HG02642 (cell line): ENCODE measurements at regions not wholly inside any gene's neighbourhood (a gene's known extent, or its start where the extent isn't known, plus 50 kb on each side); places are given as distances from the start of the nearest gene placed in this dataset.

Source experiments
- ATAC-seq: cut with Tn5 transposase; IDR thresholded peaks from one replicate; pipeline ENCODE4 v1.9.1; 2021; ENCODE audit warnings: mild to moderate bottlenecking; ENCODE audit not compliant: unreplicated experiment, poor library complexity

GRCh38 chr3:113094337-113095221 lies 103.8 kb downstream of the GTPBP8 start:
- no peak for ATAC-seq

GRCh38 chr3:113096188-113096892 lies 105.6 kb downstream of the GTPBP8 start:
- ATAC-seq, result no peak

DNA sequence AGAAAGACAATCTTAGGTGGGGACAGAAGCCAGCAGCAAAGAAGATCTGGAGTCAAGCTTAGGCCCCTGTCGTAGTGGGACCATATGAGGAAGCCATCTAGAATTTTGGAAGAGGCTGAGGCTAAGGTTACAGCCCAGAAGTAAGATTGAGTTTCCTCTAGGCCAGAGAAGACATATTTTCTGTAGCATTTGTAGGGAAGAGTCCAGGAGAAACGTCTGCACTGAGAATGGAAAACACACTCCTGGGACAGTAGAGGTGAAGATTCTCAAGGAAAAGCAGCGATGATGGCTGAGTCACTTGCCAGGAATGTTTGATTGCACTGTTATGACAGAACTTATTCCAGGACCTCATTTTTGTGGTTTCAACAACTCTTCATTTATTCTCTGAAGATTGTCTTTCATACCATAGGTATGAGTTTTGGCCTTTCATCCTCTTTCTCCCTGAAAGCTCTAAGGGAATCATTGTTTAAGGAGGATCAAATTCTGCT lies 107.2 kb downstream of the GTPBP8 start:
- no peak for ATAC-seq

- ATAC-seq, result no peak
Observed at GRCh38 chr3:113100063-113100462, 109.3 kb downstream of the GTPBP8 start.

DNA sequence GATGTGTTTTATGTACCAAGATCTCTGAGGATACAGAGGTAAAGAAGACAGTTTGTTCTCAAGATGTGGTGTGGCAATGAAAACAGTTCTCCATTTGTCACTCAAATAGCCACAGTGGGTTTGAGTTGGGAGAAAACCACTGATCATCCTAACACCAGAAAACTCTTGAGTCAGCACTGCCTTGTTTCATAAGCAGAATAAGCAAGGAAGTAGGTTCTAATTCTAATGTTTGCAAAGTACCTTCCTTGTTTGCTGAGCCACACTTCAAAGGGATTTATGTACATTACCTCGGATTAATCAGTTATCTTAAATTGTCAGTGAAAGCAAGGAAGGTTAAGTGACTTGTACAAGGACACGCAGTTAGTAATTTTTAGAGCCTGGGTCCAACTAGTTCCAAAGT lies 107.8 kb upstream of the BOC start:
- no peak for ATAC-seq

DNA sequence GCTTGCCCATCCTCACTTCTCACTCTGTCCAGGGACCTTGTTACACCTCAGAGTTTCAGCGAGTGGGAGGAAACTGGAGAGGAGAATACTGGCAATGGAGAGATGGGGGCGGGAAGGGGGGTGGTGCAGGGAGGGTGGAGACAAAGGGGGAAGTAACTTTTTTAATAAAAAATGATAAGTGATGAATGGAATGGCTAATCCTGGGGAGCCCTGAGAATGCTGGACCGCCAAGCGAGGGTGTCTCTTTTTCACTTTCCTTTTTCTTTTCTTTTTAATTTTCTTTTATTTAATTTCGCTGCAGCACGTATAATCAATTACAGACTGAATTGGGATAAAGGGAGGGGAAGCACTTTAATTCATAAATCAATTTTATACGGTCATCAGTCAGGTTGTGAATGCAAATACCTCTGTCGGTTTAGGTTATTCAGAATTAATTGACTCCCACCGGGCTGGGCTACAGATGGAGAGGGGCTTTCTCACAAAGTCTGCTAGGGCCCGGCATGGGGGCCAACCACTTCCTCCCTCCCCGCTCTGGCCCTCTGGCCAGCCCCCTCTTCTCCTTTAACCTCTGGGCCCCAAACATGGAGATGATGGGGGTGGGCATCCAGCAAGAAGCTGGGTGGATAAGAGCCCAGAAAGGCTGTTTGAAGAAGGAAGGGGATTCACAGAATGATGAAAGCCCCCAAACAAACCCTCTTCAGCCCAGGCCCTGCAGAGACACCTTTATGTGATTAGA lies 106.8 kb upstream of the BOC start:
- no peak for ATAC-seq

DNA sequence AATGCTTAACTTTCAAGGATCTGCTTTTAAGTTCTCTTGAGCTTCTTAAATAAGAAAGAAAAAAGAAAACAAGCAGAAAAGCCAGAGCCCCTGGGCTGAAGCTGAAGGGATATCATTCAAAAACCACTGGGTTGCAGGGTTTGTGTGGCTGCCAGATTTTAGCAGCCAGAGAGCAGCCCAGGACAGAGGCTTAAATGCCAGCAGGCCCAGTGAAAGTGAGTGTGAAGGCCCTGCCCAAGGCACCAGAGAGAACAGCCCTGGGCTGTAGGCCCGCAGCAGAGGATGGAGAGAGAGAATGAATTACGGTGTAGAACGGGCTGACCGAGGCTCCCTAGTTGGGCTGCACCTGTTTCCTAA lies 106.3 kb upstream of the BOC start:
- no peak for ATAC-seq

GRCh38 chr3:113105966-113106660 lies 105.2 kb upstream of the BOC start:
- ATAC-seq, result no peak

DNA sequence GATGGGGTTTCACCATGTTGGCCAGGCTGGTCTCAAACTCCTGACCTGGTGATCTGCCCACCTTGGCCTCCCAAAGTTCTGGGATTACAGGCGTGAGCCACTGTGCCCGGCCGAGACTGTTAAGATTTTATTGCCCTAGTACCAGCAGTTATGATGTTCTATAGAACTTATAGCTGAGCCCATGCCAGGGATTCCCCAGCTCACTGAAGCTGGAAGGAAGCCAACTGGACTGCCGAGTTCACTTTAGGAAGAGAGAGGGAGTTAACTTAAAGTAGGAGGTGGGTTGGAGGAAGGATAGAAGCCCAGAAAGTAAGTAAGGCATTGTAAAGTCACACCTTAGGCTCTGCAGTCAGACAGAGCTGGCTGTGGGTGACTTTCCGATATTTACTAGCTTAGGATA lies 101.1 kb upstream of the BOC start:
- ATAC-seq, result no peak

DNA sequence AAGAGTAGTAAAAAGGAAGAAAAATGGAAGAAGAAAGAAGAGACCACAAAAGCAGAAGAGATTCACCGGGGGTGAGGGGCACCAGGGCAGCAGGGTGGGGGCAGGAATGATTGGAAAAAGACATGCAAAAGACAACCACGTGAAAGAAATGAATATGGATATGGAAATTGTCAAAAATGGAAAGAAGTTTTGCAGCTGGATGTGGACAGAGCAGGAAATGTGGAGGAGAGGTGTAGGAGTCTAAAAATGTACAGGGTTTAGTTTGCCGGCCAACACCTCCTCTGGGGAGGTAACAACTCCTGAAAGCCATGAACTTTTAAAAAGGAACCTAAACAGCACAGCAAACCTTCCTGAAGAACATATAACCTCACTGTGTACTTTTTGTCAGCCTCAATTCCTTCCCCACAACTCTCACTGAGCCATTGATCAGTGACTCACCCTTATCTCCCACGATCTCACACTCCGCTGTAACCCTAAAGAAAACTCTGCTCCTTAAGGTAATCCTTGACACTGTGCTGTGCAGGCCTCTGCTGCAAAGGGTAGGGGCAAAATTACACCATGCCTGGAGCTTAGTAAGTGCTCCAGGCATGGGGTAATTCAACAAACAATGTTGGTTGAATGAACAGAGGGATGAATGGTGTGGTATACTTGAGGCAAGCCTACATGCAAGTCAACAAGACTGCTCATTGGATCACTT lies 100.2 kb upstream of the BOC start:
- no peak for ATAC-seq

- no peak for ATAC-seq
Observed at GRCh38 chr3:113113361-113113760, 98.0 kb upstream of the BOC start.

DNA sequence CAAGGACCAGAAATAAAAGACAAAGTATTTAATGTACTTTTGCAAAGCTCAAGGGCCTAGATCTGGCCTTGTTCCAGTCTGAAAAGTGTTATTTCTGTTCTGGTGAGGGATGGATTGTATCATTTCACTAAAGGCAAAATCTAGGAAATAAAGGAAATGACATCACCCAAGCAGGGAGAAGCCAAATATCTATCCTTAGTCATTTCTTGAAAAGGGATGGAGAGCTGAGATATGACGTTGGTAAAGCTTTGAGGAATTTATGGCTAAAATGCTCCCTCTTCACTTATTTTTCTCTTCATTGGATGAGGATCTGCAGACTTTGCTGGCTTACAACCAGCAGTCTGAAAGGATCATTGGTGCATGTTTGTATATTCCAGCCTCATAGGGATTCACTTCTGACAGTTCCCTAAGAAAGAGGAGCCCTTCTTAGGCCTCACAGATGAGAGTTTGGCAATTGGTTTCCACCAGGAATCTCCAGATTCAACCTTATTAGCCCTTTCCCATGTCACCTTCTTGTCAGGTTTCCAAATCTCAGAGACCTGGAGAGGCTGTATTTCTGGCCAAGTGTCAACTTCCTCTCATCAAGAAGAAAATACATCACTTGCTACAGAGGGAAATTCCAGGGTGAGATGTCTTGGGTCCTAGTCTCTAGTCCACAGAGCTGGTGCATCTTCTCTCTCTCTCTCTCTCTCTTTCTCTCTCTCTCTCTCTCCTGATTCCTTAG lies 93.7 kb upstream of the BOC start:
- ATAC-seq, result no peak

DNA sequence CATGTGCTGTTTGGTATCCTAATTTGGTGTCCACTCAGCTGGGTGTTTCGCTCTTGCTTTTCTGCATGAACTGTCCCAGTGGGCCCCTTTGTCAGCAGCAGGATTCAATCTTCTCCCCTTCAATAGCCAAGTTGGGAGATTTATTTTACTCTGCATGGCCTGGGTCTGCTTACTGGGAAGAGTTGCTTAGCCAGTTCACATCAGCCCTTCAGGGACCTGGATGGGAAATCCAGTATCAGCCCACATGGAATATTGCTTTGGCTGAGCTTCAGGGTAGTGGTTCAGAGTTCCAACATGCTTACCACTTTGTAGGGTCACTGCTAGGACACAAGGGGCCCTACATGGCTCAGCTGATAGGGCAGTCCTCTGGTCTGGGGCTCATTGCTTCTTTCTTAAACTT lies 93.0 kb upstream of the BOC start:
- ATAC-seq, result no peak

- ATAC-seq, result no peak
Observed at GRCh38 chr3:113124256-113124830, 87.0 kb upstream of the BOC start.

- no peak for ATAC-seq
Observed at GRCh38 chr3:113125951-113126350, 85.4 kb upstream of the BOC start.

DNA sequence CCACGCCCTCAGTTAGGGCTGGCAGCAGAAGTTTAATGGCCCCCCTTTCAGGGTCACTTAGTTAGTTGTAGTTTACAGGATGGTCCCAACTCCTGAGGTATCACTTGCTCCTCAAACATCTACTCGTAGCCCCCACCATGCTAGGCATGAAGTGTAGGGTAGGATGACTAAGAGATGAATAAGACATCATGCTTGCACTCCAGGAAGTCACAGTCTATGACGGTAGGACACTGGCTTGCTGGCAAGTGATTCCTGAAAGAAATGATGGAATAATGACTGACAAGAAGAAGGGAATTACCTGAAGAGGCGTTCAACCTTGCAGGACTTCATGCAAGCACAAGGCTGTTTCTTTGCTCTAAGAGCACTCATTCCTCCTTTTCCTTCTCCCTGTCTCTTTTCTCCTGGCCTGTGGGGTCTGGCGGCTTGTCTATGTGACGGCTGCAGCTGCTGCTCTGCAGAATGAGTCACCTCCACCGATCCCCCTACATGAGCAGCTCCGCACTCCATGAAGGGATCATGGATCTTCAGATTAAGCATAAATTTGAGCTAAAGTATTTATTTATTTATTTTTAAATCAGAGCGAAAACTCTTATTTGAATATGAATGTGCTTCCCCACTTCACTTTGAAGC lies 82.9 kb upstream of the BOC start:
- no peak for ATAC-seq

- no peak for ATAC-seq
Observed at GRCh38 chr3:113129168-113129567, 82.2 kb upstream of the BOC start.

DNA sequence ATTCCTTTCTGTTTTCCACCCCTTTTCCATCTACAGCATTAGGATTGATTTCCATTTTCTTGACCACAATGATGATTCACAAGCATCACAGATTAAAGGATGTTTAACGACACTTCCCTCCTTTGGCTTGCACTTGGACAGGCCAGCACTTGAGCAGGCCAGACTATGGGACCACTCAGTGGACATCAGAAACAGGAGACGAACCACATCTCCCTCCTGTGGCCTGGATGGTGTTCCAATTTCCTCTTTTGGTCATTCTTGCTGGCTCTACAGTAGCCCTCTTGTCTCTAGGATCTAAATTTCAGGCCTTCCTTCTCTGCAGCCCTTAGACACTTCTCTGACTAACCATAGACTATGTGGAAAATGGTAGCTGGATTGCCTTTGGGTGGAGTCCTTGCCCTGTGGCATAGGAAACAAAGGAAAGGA lies 78.8 kb upstream of the BOC start:
- no peak for ATAC-seq
